ENCODE measurements at regions not wholly inside any gene's neighbourhood (a gene's known extent, or its start where the extent isn't known, plus 50 kb on each side); places are given as distances from the start of the nearest gene placed in this dataset.

DNA sequence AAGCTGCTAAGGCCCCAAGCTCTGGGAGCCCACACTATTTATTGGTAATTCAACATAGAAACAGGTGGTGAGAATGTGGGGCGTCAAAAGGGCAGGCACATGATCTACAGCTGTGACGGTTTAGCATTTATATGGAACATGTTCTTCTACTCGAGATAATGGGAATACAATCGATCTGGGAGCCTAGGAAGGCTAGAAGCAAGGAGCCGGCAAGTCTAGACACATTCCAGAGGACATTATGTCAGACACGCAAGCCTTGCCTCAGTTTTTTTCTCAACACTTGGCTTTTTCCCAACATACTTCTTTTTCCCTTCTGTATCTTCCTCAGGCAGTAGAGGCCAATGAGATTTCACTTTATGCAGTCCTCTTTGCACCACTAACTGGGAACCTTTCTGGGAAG is 315.7 kb upstream of the SLITRK5 start:
- DNase-seq (ENCODE audit: low spot score), result no peak

DNA sequence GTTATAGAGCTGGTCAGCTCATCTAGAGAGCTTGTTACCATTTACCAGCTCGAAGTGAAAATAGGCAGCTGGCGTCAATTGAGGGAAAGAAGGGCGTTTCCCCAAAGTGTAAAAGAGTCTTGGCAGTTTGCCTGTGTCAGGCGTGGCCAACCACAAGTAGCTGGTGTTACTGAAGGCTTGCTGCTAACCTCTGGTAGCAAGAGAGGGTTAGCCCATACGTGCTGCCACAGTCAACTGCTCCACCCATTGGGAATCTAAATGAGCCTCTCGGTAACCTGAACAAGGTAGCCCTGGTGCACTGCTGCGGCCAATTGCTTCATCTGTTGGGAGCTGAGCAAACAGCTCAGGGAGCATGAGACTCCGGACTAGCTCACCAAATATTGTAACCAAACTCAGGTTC is 314.9 kb upstream of the SLITRK5 start:
- no peak for DNase-seq (ENCODE audit: low spot score)

DNA sequence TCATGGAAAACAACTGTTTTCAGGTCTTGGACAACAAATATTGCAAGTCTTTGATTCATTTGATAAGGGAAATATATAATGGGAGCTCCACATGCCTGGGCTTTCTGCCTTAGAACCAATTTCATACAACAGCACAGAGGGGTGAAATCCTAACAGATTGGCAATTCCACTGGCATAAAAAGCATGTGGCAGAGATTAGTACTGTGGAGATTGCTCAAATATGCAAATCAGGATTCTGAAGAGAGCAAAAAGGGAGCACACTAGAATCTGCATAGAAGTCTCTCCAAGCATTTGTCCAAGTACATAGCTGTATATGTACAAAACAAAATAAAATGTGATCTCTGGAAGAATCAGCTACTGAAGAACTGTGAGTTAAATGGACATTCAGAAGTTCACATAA is 312.9 kb upstream of the SLITRK5 start:
- DNase-seq (ENCODE audit: low spot score), result no peak

DNA sequence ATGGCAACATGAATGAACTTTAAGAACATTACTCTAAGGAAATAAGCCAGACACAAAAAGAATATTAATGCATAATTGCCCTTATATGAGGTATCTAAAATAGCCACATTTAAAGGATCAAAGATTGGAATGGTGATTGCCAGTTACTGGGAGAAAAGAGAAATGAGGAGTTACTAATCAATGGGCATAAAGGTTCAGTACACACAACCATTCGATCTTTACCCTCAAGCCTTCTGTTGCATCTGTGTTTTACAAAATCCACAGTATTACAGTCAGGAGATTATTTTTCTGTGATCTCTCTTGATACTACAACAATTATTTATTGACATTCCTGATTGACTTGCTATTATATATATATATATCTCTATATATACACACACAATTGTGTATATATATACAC is 310.0 kb upstream of the SLITRK5 start:
- no peak for DNase-seq (ENCODE audit: low spot score)

DNA sequence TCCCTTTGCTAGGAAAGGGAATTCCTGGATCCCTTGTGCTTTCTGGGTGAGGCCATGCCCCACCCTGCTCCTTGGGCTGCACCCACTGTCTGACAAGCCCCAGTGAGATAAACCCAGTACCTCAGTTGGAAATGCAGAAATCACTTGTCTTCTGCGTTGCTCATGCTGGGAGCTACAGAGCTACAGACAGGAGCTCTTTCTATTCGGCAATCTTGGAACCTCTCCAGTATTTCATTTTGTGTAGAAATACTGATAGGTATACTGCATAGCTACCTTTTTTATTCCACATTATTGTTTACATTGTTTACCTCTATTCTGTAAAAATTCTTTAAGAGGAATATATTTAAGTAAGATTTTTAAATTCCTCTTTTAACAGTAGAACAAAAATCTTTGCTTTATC is 302.5 kb upstream of the SLITRK5 start:
- no peak for DNase-seq (ENCODE audit: low spot score)

DNA sequence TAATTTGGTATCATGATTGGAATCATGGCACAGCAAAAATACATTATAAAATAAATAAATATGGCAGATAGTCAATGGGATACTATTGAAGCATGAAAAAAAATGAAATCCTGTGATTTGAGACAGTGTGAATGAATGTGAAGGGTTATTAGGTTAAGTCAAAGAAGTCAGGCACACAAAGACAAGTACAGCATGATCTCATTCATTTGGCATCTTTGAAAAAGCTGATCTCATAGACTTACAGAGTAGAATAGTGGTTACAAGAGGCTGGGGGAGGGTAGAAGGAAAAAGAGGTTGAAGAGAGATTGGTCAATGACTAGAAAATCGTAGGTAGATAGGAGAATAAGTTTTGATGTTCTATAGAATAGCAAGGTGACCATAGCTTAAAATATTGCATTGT is 295.1 kb upstream of the SLITRK5 start:
- DNase-seq (ENCODE audit: low spot score), result no peak

DNA sequence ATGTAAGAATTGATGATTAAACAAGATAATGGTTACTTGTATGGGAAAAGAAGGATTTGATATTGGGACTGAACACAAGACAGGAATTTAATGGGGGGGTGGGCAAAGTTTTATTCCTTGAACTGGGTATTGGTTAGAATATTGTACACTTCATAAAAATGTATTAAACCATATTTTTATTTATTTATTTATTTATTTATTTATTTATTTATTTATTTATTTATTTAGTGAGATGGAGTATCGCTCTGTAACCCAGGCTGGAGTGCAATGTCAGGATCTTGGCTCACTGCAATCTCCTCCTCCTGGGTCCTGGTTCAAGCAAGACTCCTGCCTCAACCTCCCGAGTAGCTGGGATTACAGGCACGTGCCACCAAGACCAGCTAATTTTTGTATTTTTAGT is 287.1 kb upstream of the SLITRK5 start:
- no peak for DNase-seq (ENCODE audit: low spot score)

DNA sequence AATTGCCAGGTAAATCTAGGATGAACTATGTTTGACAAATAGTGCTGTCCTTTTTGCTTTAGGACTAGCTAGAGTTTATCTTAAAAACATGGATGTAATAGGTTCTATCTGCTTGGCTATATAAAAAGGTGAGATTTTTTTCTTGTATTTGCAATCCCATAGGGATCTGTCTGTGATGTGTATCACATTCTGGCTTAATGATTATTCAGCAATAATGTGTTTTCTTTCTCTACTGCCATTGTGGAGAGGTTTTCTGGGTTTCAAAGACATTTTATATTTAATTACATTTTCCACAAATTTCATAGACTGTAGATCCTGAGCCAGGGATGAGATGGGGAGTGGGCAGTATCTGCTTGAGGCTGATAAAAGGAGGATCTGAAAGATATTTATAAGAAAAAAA is 277.8 kb upstream of the SLITRK5 start:
- DNase-seq (ENCODE audit: low spot score), result no peak

DNA sequence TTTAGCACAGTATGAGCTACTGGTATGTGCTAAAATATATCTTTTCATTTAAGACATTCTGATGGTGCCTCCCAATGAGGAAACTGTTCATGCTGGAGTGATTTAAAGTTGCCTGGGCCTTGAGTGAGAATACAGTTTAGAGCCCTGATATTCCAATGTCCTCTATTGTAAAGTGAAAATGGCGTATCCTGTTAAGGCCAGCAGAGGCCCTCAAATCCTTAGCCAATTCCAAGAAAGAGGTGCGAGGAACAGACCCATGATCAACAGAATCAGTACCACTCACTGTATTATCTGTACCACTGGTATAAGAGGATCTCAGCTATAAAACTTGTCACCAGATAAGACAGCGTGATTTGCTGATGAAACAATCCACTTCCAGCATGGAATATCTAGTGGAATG is 273.1 kb upstream of the SLITRK5 start:
- DNase-seq (ENCODE audit: low spot score), result no peak

DNA sequence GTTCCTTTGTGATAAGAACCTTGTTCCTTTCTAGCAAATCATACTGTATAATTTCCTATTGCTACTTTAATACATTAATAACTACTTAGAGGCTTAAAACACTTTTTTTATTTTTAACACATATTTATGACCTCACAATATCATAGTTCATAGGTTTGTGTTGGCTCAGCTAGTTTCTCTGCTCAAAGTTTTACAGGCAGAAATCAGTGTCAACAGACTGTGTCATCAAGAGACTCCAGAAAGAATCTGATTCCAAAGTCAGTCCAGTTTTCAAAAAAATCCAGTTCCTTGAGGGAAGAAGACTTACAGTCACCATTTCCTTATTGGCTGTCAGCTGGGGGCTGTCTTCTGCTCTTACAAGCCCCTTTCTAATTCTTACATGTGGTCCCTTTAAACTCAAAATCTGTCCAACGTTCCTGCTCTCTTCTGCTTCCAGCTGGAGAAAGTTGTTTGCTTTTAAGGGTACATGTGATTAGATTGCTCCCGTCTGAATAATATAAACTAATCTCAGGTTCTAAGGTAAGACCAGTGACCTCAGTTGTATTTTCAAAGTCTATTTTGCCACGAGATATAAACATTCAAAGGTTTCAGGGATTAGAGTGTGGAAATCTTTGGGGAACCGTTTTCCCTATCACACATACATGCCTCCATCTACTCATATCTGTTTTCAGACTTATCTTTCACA is 267.3 kb upstream of the SLITRK5 start:
- DNase-seq (ENCODE audit: low spot score), result no peak

DNA sequence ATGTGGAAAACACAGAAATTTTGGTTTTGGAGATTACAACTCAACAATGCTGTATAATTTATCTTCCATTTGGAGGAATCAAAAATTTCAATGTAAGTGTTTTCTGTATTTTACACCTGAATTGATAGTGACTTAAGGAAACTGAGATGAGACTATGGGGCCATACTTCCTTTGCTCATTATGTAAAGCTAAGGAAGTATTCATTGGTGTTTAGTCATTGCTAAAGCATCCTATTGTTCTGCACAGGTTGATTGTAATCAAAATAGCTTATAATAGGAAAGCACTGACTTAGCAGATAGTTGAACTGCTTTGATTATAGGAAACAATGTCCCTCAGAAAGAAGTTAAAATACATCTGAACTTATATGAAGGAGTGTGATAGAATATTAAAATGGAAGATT is 244.4 kb upstream of the SLITRK5 start:
- no peak for DNase-seq (ENCODE audit: low spot score)

DNA sequence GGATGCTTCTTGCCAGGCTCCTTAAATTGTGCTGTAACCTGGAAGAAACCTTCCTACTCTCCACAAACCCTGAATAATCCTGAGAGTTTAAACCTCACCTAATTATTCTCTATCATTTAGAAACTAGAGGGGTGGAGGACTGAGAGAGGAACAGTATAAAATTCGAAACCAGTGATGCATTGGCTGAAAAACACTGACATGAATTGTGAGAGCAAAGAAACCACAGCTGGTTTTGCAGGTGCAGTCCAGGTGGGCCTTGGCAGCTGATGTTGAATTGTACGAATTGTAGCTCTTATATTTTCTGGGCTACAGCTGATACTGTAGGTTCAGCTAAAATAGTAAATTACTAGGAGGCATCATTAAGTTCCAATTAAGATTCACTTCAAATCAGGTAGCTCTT is 227.0 kb upstream of the SLITRK5 start:
- DNase-seq (ENCODE audit: low spot score), result no peak

DNA sequence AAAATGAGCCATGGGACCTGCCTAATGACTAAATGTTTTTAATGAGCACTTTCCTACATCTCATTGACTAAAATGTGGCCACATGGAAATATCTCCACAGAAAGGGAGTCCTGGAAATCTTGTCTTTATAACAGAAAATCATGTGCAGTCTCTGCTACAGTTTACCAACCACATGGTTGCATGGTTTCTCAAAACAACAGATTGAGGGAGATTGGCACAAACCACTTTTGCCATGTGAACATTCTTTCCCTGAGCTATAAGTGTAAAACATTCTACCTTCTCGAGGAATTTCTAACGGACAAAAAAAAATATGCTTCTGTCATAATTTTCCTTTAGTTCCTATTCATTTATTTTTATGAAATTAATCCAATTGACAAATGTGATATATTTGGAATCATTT is 218.9 kb upstream of the SLITRK5 start:
- no peak for DNase-seq (ENCODE audit: low spot score)

DNA sequence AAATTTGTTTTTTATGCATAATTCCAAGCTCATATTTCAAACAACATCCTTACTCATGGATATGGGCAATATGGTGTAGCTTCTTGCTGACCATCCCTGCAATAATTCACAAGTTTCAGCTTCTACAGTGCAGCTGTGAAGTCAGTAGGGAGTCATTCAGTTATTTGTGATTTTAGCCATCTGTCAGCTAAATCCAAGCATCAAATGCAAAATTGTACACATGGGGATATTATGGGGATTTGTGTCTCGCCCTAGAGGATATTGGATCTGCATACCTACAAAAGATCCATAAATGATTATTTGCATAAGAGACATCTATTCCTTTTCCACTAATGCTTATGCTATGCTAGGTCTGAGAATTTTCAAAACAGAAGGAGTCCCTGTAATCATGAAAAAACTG is 217.9 kb upstream of the SLITRK5 start:
- no peak for DNase-seq (ENCODE audit: low spot score)

DNA sequence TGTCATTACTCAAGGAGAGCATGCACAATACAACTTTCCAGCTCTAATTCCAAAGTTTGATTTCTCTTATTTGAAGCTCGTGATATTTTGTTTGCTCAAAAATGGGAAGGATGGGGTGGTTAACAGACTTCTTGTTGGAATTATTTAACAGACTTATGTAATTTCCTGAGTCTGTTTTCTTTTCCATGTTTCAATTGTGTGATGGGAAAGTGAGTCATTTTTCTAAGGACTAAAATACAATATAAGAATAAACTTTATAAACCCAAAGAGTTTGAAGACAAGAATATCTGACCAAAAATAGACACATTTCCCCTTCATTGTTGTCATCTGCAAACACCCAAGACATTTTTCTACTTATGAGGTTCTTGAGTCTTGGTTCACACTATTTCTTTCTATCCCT is 211.8 kb upstream of the SLITRK5 start:
- DNase-seq (ENCODE audit: low spot score), result no peak

DNA sequence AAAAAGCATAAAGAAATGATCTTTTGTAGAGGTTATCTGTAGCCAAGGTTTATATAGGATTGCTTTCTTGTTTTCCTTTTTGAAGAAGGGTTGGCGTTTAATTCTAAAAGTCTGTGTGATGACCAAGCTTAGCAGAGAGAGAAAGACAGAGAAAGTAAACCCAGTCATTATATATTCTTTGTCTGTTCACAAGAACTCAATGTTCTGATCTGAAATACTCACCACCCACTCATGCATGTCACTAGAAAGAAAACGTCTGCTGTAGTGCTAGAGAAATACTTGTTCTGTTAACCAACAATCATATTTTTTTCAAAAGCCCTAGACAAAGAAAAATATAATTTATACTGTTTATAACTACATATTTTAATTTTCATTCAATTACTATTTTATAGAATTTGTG is 173.7 kb upstream of the SLITRK5 start:
- DNase-seq (ENCODE audit: low spot score), result no peak

DNA sequence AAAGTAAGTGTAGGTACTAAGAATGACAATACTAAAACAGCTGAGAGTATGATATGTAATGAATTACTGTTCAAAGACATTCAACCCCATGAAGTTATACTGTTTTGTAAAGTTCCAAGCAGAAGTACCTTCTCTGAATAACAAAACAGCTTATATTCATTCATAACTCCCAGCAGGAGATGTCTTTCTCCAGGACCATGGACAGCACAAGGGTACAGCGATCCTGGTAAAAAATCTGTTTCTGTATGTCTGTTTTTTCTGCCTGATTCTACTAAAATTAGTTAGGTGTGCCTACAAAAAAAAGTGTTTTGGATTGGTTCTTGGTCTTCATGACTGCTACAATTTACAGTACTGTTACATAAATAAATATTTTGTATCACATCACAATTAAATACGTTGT is 172.5 kb upstream of the SLITRK5 start:
- DNase-seq (ENCODE audit: low spot score), result no peak

DNA sequence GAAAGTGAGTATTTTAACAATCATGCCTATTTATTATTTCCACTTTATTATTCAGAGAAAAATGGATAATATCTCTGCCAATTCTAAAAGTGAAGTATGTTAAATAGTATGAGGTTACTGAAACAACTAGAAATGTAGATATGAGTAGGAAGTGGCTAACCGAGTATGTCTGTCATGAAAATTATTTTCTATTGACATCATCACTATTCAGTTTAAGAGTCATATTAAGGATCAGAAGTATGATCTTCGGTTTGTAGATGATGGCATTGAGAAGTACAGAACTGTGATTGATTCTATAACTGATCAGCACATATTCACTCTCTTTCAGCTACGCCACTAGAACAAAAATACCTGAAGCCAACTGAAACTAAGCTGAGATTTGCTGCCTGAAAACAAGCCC is 146.4 kb upstream of the SLITRK5 start:
- DNase-seq (ENCODE audit: low spot score), result no peak

DNA sequence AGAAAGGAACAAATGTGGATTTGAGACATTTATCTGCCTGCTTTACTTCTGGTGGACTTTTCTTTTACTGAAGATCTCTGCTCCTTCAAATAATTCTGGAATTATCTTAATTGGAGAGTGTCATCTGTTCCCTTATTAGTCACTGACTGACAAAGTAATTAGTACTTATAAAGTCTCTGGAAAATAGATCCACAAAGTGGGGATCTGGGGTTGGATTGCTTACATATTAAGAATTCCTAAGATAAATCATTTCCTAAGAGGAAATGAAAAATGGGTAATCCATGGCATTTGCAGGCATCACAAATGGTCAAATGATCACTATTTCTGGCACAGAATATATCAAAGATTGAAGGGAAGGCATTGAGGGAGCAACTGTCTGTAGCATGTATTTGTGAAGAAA is 137.4 kb upstream of the SLITRK5 start:
- no peak for DNase-seq (ENCODE audit: low spot score)

DNA sequence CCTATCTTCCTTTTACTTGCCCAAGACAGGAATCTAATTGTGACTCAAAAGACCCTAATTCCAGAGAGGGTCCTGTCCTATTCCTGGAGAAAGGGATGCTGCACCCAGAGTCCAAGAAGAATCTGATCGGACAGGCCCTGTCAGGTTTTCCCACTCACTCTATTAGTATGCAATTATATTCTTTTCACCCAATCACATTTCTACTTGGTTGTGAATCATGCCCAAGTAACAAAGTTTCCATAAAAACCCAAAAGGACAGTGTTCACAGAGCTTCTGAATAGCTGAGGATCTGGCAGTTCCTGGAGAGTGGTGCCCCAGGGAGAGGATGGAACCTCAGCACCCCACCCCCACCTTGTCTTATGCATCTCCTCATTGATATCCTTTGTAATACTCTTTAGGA is 135.3 kb upstream of the SLITRK5 start:
- DNase-seq (ENCODE audit: low spot score), result no peak

DNA sequence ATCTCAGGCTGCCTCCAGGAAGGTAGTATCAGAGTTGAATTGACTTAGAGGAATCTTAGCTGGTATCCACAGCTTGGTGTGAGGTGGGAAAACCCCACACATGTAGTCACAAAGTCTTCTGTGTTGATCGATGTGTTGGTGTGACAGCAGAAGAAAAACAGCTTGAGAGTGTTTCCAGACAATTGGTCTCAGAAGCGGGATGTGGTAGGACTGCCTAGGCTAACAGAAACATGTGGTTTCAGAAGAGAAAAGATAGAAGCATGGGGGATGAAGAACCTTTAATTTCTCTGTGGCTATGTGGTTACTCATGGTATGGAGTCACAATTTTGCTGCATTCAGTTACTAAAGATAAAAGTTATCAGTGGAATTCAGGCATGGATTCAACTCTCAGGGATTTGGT is 134.7 kb upstream of the SLITRK5 start:
- DNase-seq (ENCODE audit: low spot score), result no peak

DNA sequence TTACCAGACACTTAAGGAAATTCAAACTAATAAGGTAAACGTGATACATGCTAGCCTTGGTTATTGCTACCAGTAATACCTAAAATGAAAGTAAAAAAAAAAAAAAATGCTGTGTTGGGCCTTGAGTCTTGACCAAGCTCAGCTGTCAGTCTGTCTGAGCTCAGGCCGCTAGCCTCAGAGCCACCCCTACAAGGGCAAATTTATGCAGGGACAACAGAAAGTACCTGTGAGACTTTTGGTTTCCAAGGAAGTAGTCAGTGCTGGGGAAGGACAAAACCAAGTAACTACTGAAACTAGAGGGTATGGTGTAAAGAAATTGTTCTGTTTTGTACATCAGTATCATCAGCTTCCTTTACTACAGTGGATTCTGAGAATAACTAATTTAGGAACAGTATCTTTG is 134.3 kb upstream of the SLITRK5 start:
- DNase-seq (ENCODE audit: low spot score), result no peak

DNA sequence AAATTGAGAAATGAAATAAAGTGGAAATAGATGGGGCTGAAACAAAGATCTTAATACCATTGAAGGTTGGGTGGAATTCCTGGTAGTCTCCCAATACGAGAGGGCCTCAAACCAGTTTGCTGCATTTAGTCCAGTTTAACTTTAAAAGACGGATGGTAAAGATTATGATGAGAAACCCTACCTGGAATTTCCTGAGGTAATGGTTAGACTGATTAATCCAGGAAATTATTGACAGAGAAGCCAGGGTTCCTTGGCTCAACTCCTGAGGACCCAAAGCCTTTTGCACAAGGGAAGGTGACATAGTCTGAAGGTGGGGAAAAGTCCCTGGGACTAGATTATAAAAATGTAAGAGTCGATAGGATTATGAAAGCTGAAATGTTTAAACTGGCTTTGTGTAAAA is 133.2 kb upstream of the SLITRK5 start:
- no peak for DNase-seq (ENCODE audit: low spot score)

DNA sequence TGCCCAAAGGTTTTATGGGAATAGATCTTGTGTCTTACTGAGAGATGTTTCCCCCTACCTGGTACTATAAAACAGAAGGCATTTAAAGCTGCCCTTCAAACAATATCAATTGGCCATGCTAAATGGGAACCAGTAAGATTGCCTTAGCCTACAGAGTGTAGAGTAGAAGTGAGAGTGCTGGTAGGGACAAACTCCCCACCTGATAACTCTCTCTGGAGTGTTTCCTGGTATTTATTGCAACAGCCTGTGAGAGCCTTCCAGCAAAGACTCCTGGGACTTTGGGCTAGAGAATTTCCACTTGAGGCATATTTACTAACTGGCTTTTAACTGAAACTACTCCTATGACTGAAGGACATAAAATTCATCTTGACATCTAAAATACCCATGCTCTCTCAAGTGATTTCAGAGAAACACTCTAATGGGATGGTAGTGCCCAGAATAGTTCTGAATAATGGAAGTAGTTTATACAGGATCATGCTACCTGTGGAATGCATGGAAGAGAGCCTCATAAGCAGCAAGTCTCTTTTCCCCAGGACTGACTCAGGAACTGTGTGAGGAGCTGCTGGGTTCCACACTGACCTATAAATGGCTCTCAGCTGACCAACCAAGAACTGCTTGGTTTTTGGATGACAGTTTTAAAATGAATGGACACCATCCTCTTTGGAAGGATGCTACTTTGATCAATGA is 132.7 kb upstream of the SLITRK5 start:
- no peak for DNase-seq (ENCODE audit: low spot score)
